DND-41 (cell line): ENCODE measurements at regions not wholly inside any gene's neighbourhood (a gene's known extent, or its start where the extent isn't known, plus 50 kb on each side); places are given as distances from the start of the nearest gene placed in this dataset.

ENCODE experiments used
- ATAC-seq: fragments of 200-7000 bp; cut with Tn5 transposase; 3 replicates; pipeline ENCODE4 v1.9.1; 2021; ENCODE audit warnings: low read depth; ENCODE audit not compliant: insufficient read depth
- DNase-seq: peaks from one replicate; pipeline ENCODE4 v3.0.0-alpha.2; 2020
- H2AFZ ChIP-seq: 2 replicates; pipeline ENCODE4 v1.6.0; 2012; ENCODE audit warnings: low read depth, low read length
- H3K27ac ChIP-seq: 2 replicates; pipeline ENCODE4 v1.5.1; 2012; ENCODE audit warnings: low read length, inconsistent platforms
- H3K27me3 ChIP-seq: fragments of 200-600 bp; sonication (generic); 2 replicates; pipeline ENCODE4 v1.6.0; 2012; ENCODE audit warnings: low read length, mild to moderate bottlenecking, inconsistent platforms; ENCODE audit not compliant: insufficient read depth, poor library complexity
- H3K36me3 ChIP-seq: 2 replicates; pipeline ENCODE4 v1.5.1; 2012; ENCODE audit warnings: low read length, inconsistent platforms; ENCODE audit not compliant: insufficient read depth
- H3K4me1 ChIP-seq: 2 replicates; pipeline ENCODE4 v1.5.1; 2012; ENCODE audit warnings: mild to moderate bottlenecking, low read length; ENCODE audit not compliant: insufficient read depth
- H3K4me2 ChIP-seq: 2 replicates; pipeline ENCODE4 v1.6.0; 2012; ENCODE audit warnings: mild to moderate bottlenecking, moderate library complexity, low read length, inconsistent platforms; ENCODE audit not compliant: insufficient read depth
- H3K4me3 ChIP-seq, 2 experiments: fragments of 200-600 bp in 1 of 2; shearing (Covaris generic) in 1 of 2; 2 replicates each; pipeline ENCODE4 v1.5.1; 2012 to 2016; ENCODE audit warnings: inconsistent platforms in 2 of 2, low read length in 2 of 2, mild to moderate bottlenecking in 2 of 2, low read depth in 1 of 2, moderate library complexity in 1 of 2
- H3K79me2 ChIP-seq: 2 replicates; pipeline ENCODE4 v1.6.0; 2012; ENCODE audit warnings: low read length, inconsistent platforms; ENCODE audit not compliant: insufficient read depth
- H3K9ac ChIP-seq: 2 replicates; pipeline ENCODE4 v1.6.0; 2012; ENCODE audit warnings: low read depth, mild to moderate bottlenecking, inconsistent platforms, low read length, moderate library complexity
- H3K9me3 ChIP-seq: 2 replicates; pipeline ENCODE4 v1.5.1; 2012; ENCODE audit warnings: low read length, moderate library complexity, mild to moderate bottlenecking, inconsistent platforms; ENCODE audit not compliant: insufficient read depth, severe bottlenecking
- H4K20me1 ChIP-seq: 2 replicates; pipeline ENCODE4 v1.6.0; 2012; ENCODE audit warnings: low read length; ENCODE audit not compliant: insufficient read depth
- CTCF ChIP-seq: IDR thresholded peaks from 2 replicates; pipeline ENCODE4 v1.5.1; 2012; ENCODE audit warnings: borderline replicate concordance, low read length, moderate library complexity, mild to moderate bottlenecking; ENCODE audit not compliant: poor library complexity, severe bottlenecking; ENCODE audit errors: extremely low read depth
- EZH2 ChIP-seq: IDR thresholded peaks from 3 replicates; pipeline ENCODE4 v1.6.1; 2012; ENCODE audit warnings: borderline replicate concordance, low read depth, mild to moderate bottlenecking, moderate library complexity, low read length, inconsistent platforms; ENCODE audit not compliant: severe bottlenecking

- no peaks in the 10 kb centered on the region for H3K79me2 ChIP-seq
- H3K4me2 ChIP-seq: no peak overlapping the region
- DNase-seq: no peak
- no peak overlapping the region for H3K27ac ChIP-seq
- H3K9me3 ChIP-seq: no peaks in the 10 kb centered on the region
- H3K9ac ChIP-seq: no peak overlapping the region
- no peaks in the 10 kb centered on the region for H3K27me3 ChIP-seq
- H2AFZ ChIP-seq: no peak overlapping the region
- H3K4me3 ChIP-seq: no peak overlapping the region
- no peaks in the 10 kb centered on the region for H3K36me3 ChIP-seq
- no peaks in the 10 kb centered on the region for H3K4me1 ChIP-seq
- no peak for ATAC-seq
- TF ChIP-seq CTCF (no peak), EZH2 (no peak)
- no peaks in the 10 kb centered on the region for H4K20me1 ChIP-seq
Measured at GRCh38 chr4:33054656-33055196, 2334.6 kb downstream of the PCDH7 start.

- TF ChIP-seq EZH2 (no peak), CTCF (no peak)
- no peak overlapping the region for H3K4me3 ChIP-seq
- no peaks in the 10 kb centered on the region for H3K9me3 ChIP-seq
- no peak overlapping the region for H3K27ac ChIP-seq
- H2AFZ ChIP-seq: no peak overlapping the region
- DNase-seq (no peak), ATAC-seq (no peak)
- no peaks in the 10 kb centered on the region for H3K27me3 ChIP-seq
- H3K36me3 ChIP-seq: no peaks in the 10 kb centered on the region
- H3K79me2 ChIP-seq: no peaks in the 10 kb centered on the region
- no peak overlapping the region for H3K4me2 ChIP-seq
- no peaks in the 10 kb centered on the region for H4K20me1 ChIP-seq
- no peak overlapping the region for H3K9ac ChIP-seq
- H3K4me1 ChIP-seq: no peaks in the 10 kb centered on the region
Measured at GRCh38 chr4:33057736-33058135, 2337.6 kb downstream of the PCDH7 start.

- Histone ChIP-seq H3K4me1 (no peaks in the 10 kb centered on the region), H3K27ac (no peak overlapping the region), H3K4me3 (no peak overlapping the region), H3K36me3 (no peaks in the 10 kb centered on the region), H3K27me3 (no peaks in the 10 kb centered on the region), H3K9me3 (no peaks in the 10 kb centered on the region), H3K4me2 (no peak overlapping the region), H3K9ac (no peak overlapping the region), H3K79me2 (no peaks in the 10 kb centered on the region), H4K20me1 (no peaks in the 10 kb centered on the region), H2AFZ (no peak overlapping the region)
- DNase-seq (no peak), ATAC-seq (no peak)
- TF ChIP-seq CTCF: no peak
- no peak for TF ChIP-seq EZH2
Measured at GRCh38 chr4:33058998-33059397, 2338.8 kb downstream of the PCDH7 start.

GRCh38 chr4:33060674-33061542, 2340.7 kb downstream of the PCDH7 start:
- Histone ChIP-seq H2AFZ (no peak overlapping the region), H3K36me3 (no peaks in the 10 kb centered on the region), H3K27ac (no peak overlapping the region), H3K4me2 (no peak overlapping the region), H3K9ac (no peak overlapping the region), H3K4me1 (no peaks in the 10 kb centered on the region), H3K79me2 (no peaks in the 10 kb centered on the region), H3K27me3 (no peaks in the 10 kb centered on the region), H3K4me3 (no peak overlapping the region), H4K20me1 (no peaks in the 10 kb centered on the region), H3K9me3 (no peaks in the 10 kb centered on the region)
- TF ChIP-seq EZH2 (no peak), CTCF (peak; percentile 44)
- peak; percentile 4 for DNase-seq
- peak; percentile 49; the same call in 1 of the 3 replicates for ATAC-seq
